GM12874 (cell line): ENCODE measurements at regions not wholly inside any gene's neighbourhood (a gene's known extent, or its start where the extent isn't known, plus 50 kb on each side); places are given as distances from the start of the nearest gene placed in this dataset.

ENCODE experiments used
- CTCF ChIP-seq: IDR thresholded peaks from 2 replicates; pipeline ENCODE4 v1.5.1; 2011; ENCODE audit warnings: low read depth, mild to moderate bottlenecking, control low read depth, low read length, moderate library complexity; ENCODE audit not compliant: insufficient read depth

GRCh38 chr4:129359461-129359860, 263.5 kb downstream of the C4orf33 start:
- no peak for TF ChIP-seq CTCF

- TF ChIP-seq CTCF: peak; percentile 66
Measured at GRCh38 chr4:129362691-129363274, 266.8 kb downstream of the C4orf33 start.

GRCh38 chr4:129364747-129365452, 268.9 kb downstream of the C4orf33 start:
- no peak for TF ChIP-seq CTCF

GRCh38 chr4:129369361-129370010, 273.5 kb downstream of the C4orf33 start:
- TF ChIP-seq CTCF: no peak

- no peak for TF ChIP-seq CTCF
Measured at GRCh38 chr4:129371065-129371464, 275.1 kb downstream of the C4orf33 start.

GRCh38 chr4:129371926-129372325, 276.0 kb downstream of the C4orf33 start:
- TF ChIP-seq CTCF: no peak

GRCh38 chr4:129377131-129377845, 281.3 kb downstream of the C4orf33 start:
- no peak for TF ChIP-seq CTCF
